SU-DHL-6 (cell line): ENCODE measurements at regions not wholly inside any gene's neighbourhood (a gene's known extent, or its start where the extent isn't known, plus 50 kb on each side); places are given as distances from the start of the nearest gene placed in this dataset.

ENCODE experiments used
- EZH2phosphoT487 ChIP-seq: fragments of 200-600 bp; sonication (generic), shearing (Covaris generic); conservative IDR thresholded peaks from 2 replicates; pipeline ENCODE4 v1.6.1; 2018; ENCODE audit warnings: mild to moderate bottlenecking, antibody characterized with exemption, low read length, moderate library complexity, mixed read lengths
- TF ChIP-seq, protein P1 (sequence below): fragments of 200-600 bp; sonication (generic); IDR thresholded peaks from one replicate; pipeline ENCODE4 v1.5.1; 2017; ENCODE audit warnings: antibody characterized with exemption, mild to moderate bottlenecking, low read length, moderate library complexity; ENCODE audit not compliant: insufficient read depth, poor library complexity, severe bottlenecking

- TF ChIP-seq, protein P1, sequence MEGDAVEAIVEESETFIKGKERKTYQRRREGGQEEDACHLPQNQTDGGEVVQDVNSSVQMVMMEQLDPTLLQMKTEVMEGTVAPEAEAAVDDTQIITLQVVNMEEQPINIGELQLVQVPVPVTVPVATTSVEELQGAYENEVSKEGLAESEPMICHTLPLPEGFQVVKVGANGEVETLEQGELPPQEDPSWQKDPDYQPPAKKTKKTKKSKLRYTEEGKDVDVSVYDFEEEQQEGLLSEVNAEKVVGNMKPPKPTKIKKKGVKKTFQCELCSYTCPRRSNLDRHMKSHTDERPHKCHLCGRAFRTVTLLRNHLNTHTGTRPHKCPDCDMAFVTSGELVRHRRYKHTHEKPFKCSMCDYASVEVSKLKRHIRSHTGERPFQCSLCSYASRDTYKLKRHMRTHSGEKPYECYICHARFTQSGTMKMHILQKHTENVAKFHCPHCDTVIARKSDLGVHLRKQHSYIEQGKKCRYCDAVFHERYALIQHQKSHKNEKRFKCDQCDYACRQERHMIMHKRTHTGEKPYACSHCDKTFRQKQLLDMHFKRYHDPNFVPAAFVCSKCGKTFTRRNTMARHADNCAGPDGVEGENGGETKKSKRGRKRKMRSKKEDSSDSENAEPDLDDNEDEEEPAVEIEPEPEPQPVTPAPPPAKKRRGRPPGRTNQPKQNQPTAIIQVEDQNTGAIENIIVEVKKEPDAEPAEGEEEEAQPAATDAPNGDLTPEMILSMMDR: no peak
- no peak for TF ChIP-seq EZH2phosphoT487
These were observed 65.2 kb upstream of the PEG3 start for GRCh38 chr19:56905631-56906150.
